ENCODE measurements at regions not wholly inside any gene's neighbourhood (a gene's known extent, or its start where the extent isn't known, plus 50 kb on each side); places are given as distances from the start of the nearest gene placed in this dataset.
A peak's percentile ranks its signal among the peaks of the same experiment; 100 is the strongest.

DNA sequence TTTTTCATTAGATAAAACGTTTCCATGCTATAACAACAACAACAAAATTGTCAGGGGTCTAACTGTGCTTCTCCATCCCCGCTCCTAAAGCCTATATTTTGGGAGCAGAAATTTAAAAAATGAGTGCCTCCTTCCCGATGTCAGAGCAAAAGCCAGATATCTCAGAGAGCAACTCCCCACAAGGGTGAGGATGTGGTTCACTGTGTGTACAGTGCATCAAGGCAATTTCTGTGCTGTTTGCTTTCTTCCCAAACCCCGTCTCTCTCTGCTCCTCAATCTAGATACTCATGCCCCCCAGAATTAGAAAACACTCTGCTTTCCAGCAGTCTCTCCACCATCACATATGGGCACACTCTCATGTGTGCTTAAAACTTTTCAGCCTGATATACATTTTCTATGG, 76.7 kb upstream of the MBNL1 start:
- peaks cover 49% of the 10 kb centered on the region for H3K4me1 ChIP-seq (ENCODE audit: insufficient read depth, low read length)
- no peaks in the 10 kb centered on the region for H3K9me3 ChIP-seq (ENCODE audit: low read depth, low read length)
- H3K4me3 ChIP-seq (ENCODE audit: low read length) = no peak overlapping the region
- no peaks in the 10 kb centered on the region for H3K27me3 ChIP-seq (ENCODE audit: insufficient read depth, low read length)

DNA sequence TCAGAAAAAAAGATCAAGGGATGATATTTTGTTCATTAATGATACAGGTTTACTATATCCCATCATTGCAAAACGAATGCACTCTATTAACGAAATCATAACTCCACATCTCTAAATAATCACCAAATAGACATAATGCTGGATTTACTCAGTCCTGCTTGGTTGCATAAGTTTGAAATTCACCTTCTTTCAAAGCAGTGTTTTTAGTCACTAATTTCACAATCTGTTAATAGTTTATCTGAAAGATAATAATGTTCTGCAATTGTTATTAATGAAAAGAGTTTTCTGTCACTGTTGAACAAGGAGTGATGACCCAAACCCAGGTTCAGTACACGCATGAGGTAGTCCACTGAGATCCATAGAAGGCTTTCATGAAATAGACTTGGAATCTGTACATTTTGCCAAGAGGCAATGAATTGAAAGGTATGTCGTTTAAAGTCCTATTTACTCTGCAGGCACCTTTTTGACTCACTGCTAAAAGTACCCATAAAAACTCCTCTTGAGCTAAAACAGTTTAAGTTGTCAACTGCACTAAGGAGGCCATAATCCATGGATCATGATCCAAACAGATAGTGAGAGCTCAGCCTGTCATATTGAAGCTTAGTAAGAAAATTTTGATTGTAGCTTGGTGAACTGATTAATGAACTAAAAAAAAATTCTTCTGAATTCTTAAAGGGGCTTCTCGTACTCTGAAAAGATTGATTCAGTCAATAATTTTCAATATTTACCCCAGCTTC, 75.6 kb upstream of the MBNL1 start:
- peak overlapping the region; percentile 23 for H3K4me3 ChIP-seq (ENCODE audit: low read length)
- no peaks in the 10 kb centered on the region for H3K27me3 ChIP-seq (ENCODE audit: insufficient read depth, low read length)
- H3K9me3 ChIP-seq (ENCODE audit: low read depth, low read length) = no peaks in the 10 kb centered on the region
- H3K4me1 ChIP-seq (ENCODE audit: insufficient read depth, low read length) = peaks cover 52% of the 10 kb centered on the region

DNA sequence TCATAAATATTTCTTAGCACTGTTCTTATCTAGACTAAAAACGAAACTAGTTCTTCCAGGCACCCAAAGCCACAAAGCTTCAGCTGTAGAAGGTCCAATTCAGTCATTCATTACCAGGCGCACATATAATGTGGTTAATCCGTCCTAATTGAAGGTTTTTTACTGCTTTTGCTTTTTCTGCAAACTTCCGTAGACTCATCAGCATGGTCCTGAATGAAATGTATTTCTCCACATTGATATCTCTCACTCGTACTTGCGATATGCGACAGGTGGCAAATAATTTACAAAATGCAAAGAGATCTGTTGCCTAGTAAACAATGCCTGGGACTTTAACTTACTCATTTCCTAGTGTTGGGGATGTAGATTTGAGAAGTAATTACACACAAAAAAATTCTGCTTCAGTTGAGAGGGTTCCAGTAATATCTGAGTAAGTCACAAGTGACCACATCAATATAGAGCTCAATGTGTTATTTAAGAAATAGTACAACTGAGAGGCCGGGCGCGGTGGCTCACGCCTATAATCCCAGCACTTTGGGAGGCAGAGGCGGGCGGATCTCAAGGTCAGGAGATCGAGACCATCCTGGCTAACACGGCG, 75.0 kb upstream of the MBNL1 start:
- Histone ChIP-seq H3K4me1 (ENCODE audit: insufficient read depth, low read length) (peaks cover 57% of the 10 kb centered on the region), H3K27me3 (ENCODE audit: insufficient read depth, low read length) (no peaks in the 10 kb centered on the region), H3K9me3 (ENCODE audit: low read depth, low read length) (no peaks in the 10 kb centered on the region), H3K4me3 (ENCODE audit: low read length) (peak overlapping the region; percentile 23)

DNA sequence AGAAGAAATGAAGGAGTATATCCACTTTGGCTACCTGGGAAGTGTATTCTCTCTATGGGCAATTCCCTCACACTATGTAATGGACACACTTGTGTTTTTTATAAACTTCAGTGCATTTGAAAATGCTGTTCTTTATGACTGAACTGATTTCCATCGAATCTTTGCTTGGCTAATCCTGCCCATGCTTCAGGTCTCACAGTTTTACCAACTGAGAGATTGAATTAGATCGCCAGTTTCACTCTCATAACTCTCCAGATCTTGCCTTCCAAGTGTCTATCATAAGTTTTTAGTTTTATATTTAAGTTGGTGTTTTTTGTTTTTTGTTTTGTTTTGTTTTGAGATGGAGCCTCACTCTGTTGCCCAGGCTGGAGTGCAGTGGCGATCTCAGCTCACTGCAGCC, 73.5 kb upstream of the MBNL1 start:
- H3K27me3 ChIP-seq (ENCODE audit: insufficient read depth, low read length) = no peaks in the 10 kb centered on the region
- H3K4me1 ChIP-seq (ENCODE audit: insufficient read depth, low read length) = peaks cover 68% of the 10 kb centered on the region
- H3K4me3 ChIP-seq (ENCODE audit: low read length) = no peak overlapping the region
- no peaks in the 10 kb centered on the region for H3K9me3 ChIP-seq (ENCODE audit: low read depth, low read length)

DNA sequence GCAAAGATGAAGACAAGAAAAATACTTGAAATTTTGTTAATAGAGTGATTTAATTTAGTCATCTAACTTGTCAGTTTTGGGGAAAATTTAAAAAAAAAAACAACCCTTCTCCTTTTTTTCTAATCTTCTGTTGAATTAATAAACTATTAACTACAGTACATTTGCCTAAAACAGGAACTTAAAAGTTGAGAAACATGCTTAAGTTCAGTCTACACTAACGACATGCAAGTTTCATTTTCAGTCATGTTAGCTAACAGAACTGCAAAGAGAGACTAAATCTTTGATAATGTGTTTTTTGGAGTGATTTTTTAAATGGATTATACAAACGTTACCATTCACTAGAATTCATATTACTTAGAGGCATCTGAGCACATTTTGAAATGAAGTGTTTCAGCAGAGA, 71.9 kb upstream of the MBNL1 start:
- H3K4me3 ChIP-seq (ENCODE audit: low read length) = no peak overlapping the region
- peaks cover 72% of the 10 kb centered on the region for H3K4me1 ChIP-seq (ENCODE audit: insufficient read depth, low read length)
- H3K9me3 ChIP-seq (ENCODE audit: low read depth, low read length) = no peaks in the 10 kb centered on the region

DNA sequence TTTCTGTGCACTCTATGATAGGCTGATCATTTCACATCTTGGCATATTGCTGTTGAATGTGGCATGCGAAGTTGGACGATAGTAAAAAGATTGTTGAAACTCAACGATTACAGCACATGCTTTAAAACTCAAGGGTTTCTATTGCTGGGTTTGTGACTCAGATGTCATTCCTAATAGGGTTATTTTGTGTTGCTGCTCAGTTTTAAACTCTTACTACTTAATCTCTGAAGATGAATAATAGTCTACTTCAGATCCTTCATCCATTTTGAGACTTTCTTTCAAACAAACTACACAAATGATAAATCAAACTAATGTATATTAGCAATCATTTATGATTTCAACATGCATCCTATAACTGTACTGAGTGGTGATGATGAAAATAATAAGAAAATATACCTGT, 71.3 kb upstream of the MBNL1 start:
- H3K27me3 ChIP-seq (ENCODE audit: insufficient read depth, low read length) = no peaks in the 10 kb centered on the region
- peaks cover 65% of the 10 kb centered on the region for H3K4me1 ChIP-seq (ENCODE audit: insufficient read depth, low read length)
- H3K9me3 ChIP-seq (ENCODE audit: low read depth, low read length) = no peaks in the 10 kb centered on the region
- no peak overlapping the region for H3K4me3 ChIP-seq (ENCODE audit: low read length)

More for the DNA sequence above, 71.9 kb upstream of the MBNL1 start:
- no peaks in the 10 kb centered on the region for H3K27me3 ChIP-seq (ENCODE audit: insufficient read depth, low read length)

DNA sequence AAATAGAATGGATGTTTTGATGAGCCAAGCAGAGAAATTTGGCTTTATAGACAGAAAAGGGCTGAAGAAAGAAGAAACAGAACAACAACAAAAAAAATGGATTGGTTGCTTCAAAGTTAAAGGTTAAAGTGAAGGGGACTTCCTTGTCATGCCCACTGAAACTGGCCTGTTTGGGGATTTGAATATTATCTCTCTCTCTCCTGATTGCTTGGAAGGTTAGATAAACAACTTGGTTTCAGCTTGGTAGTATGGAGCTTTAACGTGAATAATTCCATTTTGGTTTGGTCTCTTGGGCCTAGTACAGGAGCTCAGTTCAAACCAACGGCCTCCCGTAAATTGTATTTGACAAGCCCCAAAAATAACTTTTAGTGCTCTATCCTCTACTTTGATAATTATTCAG, 70.8 kb upstream of the MBNL1 start:
- Histone ChIP-seq H3K27me3 (ENCODE audit: insufficient read depth, low read length) (no peaks in the 10 kb centered on the region), H3K4me3 (ENCODE audit: low read length) (no peak overlapping the region), H3K9me3 (ENCODE audit: low read depth, low read length) (no peaks in the 10 kb centered on the region), H3K4me1 (ENCODE audit: insufficient read depth, low read length) (peaks cover 61% of the 10 kb centered on the region)

DNA sequence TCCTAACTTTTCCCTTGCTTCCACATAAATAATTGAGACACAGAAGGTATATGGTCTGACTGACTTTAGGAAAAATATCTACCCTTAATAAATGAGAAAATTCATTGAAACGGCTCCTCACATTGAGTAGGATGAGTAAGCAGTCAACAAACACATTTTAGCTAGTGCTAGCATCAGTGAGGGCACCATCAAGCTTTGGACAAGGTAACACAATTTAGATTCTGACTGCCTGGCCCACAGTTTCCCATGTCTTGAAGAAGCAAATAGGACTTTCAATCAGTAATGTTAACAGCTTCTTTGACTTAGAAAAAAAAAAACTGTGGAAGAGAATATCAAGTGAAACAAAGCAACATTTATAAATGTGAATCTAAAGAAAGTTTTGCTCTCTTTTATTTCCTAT, 70.1 kb upstream of the MBNL1 start:
- Histone ChIP-seq H3K4me1 (ENCODE audit: insufficient read depth, low read length) (peaks cover 56% of the 10 kb centered on the region), H3K27me3 (ENCODE audit: insufficient read depth, low read length) (no peaks in the 10 kb centered on the region), H3K4me3 (ENCODE audit: low read length) (no peak overlapping the region), H3K9me3 (ENCODE audit: low read depth, low read length) (no peaks in the 10 kb centered on the region)

DNA sequence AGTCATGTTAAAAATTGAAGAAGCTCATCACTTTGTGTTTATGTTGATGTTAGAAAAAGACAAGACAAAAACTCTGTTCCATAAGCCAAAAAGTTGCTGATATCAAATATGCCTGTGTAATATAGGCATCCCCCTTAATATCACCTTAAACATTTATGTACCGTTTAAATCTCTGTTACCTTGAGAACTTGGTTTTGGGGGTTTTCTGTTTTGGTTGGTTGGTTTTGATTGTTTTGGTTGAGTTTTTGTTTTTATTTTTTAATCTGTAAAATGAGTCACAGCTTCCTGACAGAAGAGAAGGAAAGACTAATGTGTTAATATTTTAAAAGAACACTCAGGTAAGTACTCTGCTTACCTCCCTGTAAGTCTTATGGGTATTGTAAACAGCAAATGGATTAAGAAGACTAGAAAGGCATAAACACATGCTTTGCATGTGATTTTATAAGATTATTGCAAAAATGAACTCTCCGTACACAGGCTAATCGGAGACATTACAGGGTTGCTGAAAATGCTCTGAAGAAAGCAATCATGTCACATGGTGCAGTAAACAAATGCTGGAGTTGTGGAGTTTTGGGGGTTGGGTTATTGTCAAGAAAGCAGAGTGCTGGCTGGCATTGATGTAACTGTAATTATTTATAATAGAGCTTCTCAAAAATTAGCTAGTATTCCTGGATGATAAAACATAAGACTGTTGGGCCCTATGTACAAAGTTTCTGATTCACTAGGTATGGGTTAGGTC, 69.5 kb upstream of the MBNL1 start:
- Histone ChIP-seq H3K4me1 (ENCODE audit: insufficient read depth, low read length) (peaks cover 51% of the 10 kb centered on the region), H3K9me3 (ENCODE audit: low read depth, low read length) (no peaks in the 10 kb centered on the region), H3K4me3 (ENCODE audit: low read length) (no peak overlapping the region), H3K27me3 (ENCODE audit: insufficient read depth, low read length) (no peaks in the 10 kb centered on the region)

DNA sequence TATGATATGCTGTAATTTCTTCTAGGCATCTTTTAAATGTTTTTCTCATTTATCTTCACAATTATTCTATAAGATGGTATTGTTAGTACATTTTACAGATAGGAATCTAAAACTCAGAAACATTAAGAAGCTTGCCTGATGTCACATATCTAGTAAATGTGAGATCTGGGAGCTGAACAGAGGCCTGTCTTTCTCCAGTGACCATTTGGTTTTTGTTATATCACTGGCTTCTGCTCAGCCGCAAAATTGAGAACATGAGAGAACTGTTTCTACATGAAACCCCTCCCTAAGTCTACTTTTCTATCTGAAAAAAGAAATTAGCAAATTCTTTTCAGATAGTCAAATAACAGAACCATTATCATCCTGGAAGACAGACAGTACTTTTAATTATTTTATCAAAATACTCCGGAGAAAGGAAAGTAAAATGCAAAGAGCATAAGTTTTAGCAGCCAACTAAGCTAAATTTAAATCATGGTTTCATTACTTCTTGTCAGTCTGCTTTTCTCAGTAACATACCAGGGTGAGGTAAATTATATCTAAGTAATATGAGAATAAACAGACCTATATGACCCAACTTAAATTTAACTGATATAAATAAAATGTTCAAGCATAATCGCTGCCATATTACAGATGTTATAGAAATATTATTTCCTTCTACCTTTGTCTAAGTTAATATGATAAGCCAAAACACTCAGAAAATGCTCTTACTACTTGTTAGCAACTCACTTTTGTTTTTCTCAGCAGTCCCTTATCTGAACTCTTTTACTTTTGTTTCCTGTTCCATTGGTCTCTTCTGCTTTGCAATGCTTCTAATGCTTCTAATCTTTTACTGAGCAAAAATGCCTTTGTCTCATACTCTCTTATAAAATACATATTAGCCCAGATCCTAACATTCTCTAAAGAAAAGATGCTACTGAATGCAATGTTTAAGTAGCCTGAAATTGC, 68.0 kb upstream of the MBNL1 start:
- Histone ChIP-seq H3K9me3 (ENCODE audit: low read depth, low read length) (no peaks in the 10 kb centered on the region), H3K4me1 (ENCODE audit: insufficient read depth, low read length) (peaks cover 39% of the 10 kb centered on the region)

DNA sequence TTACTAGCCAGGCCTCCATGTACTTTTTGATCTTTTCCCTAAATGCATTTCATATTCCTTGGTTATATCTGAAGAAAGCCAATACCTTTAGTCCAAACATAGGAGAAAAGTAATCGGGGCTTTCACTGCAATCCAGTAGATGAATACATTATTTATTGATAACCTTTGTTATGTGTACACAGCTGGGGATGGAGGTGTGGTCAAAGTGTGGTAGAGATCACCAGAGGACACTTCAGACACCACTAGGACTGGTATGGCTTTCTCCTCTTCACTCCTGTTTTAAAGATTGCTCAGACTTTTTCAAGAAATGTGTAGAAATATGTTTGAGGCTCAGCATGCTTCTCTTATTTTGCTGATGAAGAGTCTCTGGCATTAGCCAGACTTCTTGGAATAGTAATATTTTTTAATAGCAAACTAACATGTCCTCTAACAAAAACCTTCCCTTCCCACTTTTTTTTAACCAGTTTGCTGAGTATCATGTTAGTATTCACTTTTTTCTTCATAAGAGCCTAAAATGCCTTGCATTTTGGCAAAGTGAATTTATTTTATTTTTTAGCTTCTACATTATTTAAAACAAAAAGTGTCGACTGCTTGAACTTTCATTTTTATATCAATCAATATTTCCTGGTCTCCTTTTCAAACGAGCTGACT, 65.6 kb upstream of the MBNL1 start:
- Histone ChIP-seq H3K4me3 (ENCODE audit: low read length) (peak overlapping the region; percentile 59), H3K27me3 (ENCODE audit: insufficient read depth, low read length) (no peaks in the 10 kb centered on the region), H3K4me1 (ENCODE audit: insufficient read depth, low read length) (peaks cover 33% of the 10 kb centered on the region), H3K9me3 (ENCODE audit: low read depth, low read length) (no peaks in the 10 kb centered on the region)

More for the DNA sequence above, 68.0 kb upstream of the MBNL1 start:
- Histone ChIP-seq H3K27me3 (ENCODE audit: insufficient read depth, low read length) (no peaks in the 10 kb centered on the region), H3K4me3 (ENCODE audit: low read length) (peak overlapping the region; percentile 12)

DNA sequence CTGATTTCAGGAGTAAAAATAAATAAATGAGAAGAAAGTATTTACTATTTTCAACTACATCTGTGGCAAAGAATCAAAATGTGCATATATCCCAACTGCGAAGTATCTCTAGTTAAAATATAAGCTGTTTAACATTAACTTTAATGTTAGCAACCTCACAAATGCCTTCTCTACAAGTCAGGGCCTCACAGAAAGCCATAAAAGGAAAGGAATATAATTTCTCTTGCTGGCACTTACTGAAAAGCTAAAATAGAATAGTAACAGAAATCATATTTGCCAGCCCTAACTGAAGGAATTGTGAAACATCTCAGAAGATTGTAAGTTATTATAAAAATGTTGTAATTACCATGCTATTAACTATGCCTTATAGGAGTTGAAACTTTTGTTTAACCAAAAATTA, 65.1 kb upstream of the MBNL1 start:
- H3K27me3 ChIP-seq (ENCODE audit: insufficient read depth, low read length) = no peaks in the 10 kb centered on the region
- peaks cover 29% of the 10 kb centered on the region for H3K4me1 ChIP-seq (ENCODE audit: insufficient read depth, low read length)
- peak overlapping the region; percentile 59 for H3K4me3 ChIP-seq (ENCODE audit: low read length)
- H3K9me3 ChIP-seq (ENCODE audit: low read depth, low read length) = no peaks in the 10 kb centered on the region

DNA sequence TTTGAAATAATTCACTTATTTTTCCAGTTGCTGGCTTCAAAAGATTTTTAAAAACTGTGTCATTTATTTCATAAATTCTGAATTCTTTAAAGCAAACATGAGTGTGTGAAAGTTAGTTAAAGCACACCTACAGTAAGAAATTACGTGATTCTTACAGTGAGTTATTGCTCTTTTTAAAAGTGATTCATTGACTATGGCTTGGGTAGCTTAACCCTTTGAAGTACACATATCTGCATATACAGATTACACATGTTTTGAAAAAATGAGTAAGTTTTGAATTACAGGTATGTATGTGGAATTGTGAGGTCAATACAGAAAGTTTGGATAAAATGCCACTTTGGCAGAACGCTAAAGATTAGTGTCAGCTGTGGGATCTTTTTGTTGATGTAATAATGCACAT, 64.5 kb upstream of the MBNL1 start:
- no peaks in the 10 kb centered on the region for H3K9me3 ChIP-seq (ENCODE audit: low read depth, low read length)
- peak overlapping the region; percentile 59 for H3K4me3 ChIP-seq (ENCODE audit: low read length)
- no peaks in the 10 kb centered on the region for H3K27me3 ChIP-seq (ENCODE audit: insufficient read depth, low read length)
- peaks cover 26% of the 10 kb centered on the region for H3K4me1 ChIP-seq (ENCODE audit: insufficient read depth, low read length)

DNA sequence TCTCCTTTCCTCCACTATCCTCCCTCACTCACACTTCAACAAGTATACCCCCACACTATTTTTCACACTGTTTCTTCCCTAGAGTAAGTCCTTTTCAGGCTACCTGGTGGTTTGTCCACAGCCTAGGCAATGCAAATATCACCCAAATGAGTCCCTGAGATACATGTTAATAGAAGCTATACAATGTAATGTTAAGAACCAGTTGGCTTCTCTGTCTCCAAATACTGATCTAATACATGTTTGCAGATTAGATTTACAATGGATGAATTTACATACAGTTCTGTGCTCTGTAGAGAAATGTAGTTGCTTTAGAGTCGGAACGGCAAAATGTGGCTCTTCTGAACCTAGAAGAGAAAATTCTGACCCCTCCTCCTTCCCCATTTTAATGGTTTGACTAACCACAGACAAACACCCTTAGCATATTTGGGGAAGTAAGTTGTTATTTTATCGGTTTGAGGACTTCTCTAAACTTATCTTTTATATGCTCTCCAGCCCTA, 63.6 kb upstream of the MBNL1 start:
- H3K4me1 ChIP-seq (ENCODE audit: insufficient read depth, low read length) = peaks cover 18% of the 10 kb centered on the region
- peak overlapping the region; percentile 59 for H3K4me3 ChIP-seq (ENCODE audit: low read length)
- H3K27me3 ChIP-seq (ENCODE audit: insufficient read depth, low read length) = no peaks in the 10 kb centered on the region

More for the DNA sequence above, 63.6 kb upstream of the MBNL1 start:
- no peaks in the 10 kb centered on the region for H3K9me3 ChIP-seq (ENCODE audit: low read depth, low read length)

Data from mononuclear cell (primary cell).